GM12872 (cell line): ENCODE measurements at regions not wholly inside any gene's neighbourhood (a gene's known extent, or its start where the extent isn't known, plus 50 kb on each side); places are given as distances from the start of the nearest gene placed in this dataset.

ENCODE experiments used
- CTCF ChIP-seq: IDR thresholded peaks from 3 replicates; pipeline ENCODE4 v1.5.1; 2011; ENCODE audit warnings: low read depth, mild to moderate bottlenecking, low read length, moderate library complexity; ENCODE audit not compliant: insufficient read depth

DNA sequence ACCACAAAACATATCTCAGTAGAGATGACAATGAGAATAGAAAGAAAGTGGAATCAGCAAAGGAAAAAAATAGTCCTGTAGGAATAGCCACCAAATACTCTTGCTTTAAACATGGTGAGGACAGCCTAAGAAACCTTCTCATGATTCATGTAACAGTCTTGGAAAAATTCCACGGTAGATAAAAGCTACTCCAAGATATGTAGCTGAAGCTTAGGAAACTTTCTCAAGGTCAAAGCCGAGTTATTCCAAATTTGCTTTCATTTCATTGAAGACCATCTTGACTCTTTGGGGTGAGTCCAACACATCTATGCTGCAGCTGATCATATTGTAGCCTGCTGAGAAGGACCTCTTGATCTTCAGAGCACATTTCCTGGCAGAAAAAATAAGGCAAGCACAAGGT, 157.6 kb downstream of the PAH start:
- no peak for TF ChIP-seq CTCF

DNA sequence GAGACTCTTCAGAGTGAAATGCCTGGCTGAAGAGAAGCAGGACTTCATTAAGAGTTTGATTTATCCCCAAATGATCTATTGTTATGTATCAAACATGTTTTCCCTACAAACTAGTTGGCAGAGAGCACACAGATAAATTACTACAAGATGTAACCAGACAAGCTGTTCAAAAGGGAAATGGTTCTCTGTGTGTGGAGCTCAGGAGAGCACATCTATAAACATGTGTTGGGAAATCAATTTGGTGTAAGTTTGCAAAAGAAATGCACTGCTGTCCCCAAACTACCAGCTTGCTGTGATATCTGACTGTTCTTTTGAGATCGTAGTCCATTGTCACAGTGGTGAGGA, 159.2 kb downstream of the PAH start:
- no peak for TF ChIP-seq CTCF

- TF ChIP-seq CTCF = no peak
Measured at GRCh38 chr12:102757154-102757881, 159.7 kb downstream of the PAH start.

DNA sequence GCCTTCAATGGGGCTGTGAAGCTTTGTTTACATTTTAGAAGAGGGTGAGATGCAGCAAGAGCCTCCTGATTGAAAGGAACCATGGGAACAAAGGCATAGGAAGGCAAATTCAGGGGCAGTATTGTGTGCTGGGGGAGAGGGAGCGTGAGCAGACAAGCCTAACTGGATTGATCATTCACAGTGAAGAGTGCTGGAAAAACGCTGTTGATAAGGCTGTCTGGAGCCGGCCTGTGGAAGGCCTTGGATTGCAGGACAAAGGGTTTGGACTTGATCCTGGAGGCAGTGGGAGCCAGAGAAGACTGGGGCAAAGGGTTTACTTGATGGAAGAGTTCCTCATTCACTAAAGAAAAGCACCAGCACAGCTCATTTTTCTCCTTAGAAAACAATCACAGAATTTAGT, 160.5 kb downstream of the PAH start:
- no peak for TF ChIP-seq CTCF

- TF ChIP-seq CTCF = no peak
Measured at GRCh38 chr12:102755266-102755665, 161.8 kb downstream of the PAH start.

DNA sequence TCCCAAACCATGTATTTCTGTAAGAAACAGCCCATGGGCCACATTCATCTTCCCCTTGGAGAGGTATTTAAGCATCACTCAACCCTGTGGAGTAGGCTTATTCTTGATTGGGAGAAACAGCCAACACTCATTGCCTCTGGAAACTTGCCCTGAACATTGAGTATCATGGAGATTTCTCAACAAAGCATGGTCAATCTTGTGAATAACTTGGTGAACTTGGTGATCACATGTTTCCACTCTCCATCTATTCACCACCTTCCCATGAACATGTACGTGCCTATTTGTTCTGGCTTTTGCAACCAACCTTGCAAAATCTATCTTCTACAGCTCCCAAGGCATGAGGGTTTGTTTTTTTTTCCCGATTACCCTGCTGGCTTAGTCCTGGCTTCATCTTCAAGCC, 163.2 kb downstream of the PAH start:
- TF ChIP-seq CTCF = no peak

DNA sequence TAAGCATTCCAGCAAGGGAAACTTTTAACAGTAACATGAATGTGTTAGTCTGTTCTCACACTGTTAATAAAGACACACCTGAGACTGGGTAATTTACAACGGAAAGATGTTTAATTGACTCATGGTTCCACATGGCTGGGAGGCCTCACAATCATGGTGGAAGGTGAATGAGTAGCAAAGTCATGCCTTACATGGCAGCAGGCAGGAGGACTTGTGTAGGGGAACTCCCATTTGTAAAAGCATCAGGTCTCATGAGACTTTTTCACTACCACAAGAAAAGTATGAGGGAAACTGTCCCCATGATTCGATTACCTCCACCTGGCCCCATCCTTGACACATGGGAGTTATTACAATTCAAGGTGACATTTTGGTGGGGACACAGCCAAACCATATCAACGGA, 168.3 kb downstream of the PAH start:
- TF ChIP-seq CTCF = no peak

DNA sequence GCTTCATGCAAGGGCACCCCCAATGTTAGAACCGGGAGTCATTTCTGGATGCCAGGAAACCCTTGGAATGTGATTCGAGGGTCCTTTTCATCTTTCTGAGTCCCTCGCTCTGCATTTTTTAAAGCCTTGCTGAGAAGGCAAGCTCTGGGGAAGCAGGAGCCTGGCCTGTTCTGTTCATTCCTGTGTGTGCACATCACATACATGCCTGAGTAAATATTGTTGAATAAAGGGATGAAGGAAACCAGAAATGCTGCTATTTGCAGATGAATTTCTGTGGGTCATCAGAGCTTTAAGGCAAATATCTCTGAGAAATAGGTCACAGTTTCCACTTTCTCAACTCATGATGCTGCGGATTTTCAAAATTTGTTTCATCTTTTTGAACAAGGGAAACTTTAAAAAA, 170.1 kb downstream of the PAH start:
- no peak for TF ChIP-seq CTCF
